ENCODE measurements at regions not wholly inside any gene's neighbourhood (a gene's known extent, or its start where the extent isn't known, plus 50 kb on each side); places are given as distances from the start of the nearest gene placed in this dataset.
"Not testable (repeated sequence)": the region's sequence is repeated elsewhere in the genome, so short reads cannot be mapped to it uniquely, and the experiment has no call there.

GRCh38 chr1:176396604-176397395 is 66.2 kb upstream of the PAPPA2 start:
- not testable (repeated sequence) for H3K4me3 ChIP-seq (ENCODE audit: low read depth, low read length); DNase-seq (ENCODE audit: low read depth)

- no peak for TF ChIP-seq CTCF (IDR thresholded peaks at IDR 0.05; ENCODE audit: insufficient read depth, low read depth, low read length)
- DNase-seq (ENCODE audit: low read depth): no peak
- no peak overlapping the region for H3K4me3 ChIP-seq (ENCODE audit: low read depth, low read length)
These were observed 71.4 kb upstream of the PAPPA2 start for GRCh38 chr1:176391621-176392020.

DNA sequence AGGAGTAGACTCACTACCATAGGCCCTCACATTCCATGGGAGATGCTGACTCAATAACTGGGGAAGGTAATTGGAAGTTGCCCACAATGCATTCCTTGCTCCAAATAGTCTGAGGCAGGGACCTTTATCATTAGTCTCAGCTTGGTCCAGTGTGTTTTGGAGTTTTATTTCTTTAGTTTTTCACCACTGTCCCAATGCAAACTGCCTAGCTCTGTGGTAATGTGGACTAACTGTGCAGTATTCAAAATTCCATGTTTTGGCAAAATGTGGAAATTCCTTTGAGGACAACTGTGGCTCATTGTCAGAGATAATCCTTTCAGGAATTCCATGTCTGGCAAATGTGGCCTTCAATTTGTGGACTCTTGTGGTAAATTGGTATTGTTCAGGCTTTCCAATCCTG is 78.1 kb upstream of the PAPPA2 start:
- no peak for TF ChIP-seq CTCF (IDR thresholded peaks at IDR 0.05; ENCODE audit: insufficient read depth, low read depth, low read length)
- no peak for DNase-seq (ENCODE audit: low read depth)
- H3K4me3 ChIP-seq (ENCODE audit: low read depth, low read length): no peak overlapping the region

- H3K4me3 ChIP-seq (ENCODE audit: low read depth, low read length): no peak overlapping the region
- no peak for DNase-seq (ENCODE audit: low read depth)
- no peak for TF ChIP-seq CTCF (IDR thresholded peaks at IDR 0.05; ENCODE audit: insufficient read depth, low read depth, low read length)
These were observed 80.8 kb upstream of the PAPPA2 start for GRCh38 chr1:176382163-176382562.

GRCh38 chr1:176379626-176380339 is 83.2 kb upstream of the PAPPA2 start:
- H3K4me3 ChIP-seq (ENCODE audit: low read depth, low read length): no peak overlapping the region
- no peak for DNase-seq (ENCODE audit: low read depth)
- TF ChIP-seq CTCF (IDR thresholded peaks at IDR 0.05; ENCODE audit: insufficient read depth, low read depth, low read length): no peak

DNA sequence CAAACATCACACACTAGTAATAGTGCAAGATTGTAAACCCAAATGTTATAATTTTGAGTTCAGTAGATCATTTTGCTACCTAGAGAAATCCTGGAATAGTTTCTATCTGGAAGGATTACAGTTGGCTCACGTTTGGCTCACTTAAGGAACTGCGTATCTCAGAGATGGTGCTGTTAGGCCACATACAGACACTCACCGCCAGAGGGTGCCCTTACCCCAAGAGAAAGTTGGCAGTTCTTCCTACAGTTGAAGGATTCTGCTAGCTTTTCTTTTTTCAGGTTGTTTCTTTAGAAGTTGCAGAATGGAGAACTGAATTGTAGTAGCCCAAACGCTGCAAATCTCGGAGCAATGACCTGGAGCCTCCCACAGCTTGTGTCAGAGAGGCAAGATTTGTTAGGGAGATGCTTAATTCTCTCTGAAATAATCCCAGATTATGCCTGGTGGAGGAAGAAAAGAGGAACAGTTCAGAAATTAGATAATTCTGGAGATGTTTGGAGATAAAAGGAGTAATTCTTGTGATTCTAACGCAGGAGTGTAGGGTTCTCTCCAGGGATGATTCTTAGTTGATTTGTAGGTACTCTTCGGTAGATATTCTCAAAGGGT is 87.9 kb upstream of the PAPPA2 start:
- peak; percentile 96 for TF ChIP-seq CTCF (IDR thresholded peaks at IDR 0.05; ENCODE audit: insufficient read depth, low read depth, low read length)
- peak; percentile 64 for DNase-seq (ENCODE audit: low read depth)
- H3K4me3 ChIP-seq (ENCODE audit: low read depth, low read length): no peak overlapping the region

DNA sequence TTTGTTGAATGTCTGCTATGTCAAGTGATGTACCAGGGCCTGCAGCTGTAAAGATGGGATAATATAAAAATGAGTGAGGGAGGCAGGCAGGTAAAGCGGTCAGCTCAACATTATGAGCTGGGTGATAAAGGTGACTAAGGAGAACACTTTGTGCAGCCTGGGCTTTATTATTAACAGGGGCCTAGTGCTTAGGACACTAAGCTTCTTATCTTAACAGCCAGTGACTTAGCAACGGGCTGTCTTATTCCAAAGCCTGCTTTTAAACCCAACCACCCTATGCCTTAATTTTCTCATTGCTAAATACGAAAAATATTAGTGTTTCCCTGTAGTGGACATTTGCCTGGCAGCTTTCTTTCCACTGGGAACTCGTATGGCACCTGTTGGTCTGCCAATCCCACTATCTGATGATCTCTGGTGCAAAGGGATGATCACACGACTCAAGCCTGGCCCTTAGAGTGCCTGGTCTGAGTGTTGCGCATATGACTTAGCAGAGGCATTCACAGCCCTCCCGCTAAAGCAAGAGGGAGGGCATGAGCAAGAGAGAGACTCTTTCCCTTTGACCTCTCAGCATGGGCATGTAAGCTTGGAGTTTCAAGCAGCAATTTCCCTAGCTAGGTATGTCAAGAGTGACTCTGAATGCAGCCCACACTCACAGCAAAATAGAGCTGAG is 98.6 kb upstream of the PAPPA2 start:
- DNase-seq (ENCODE audit: low read depth): no peak
- TF ChIP-seq CTCF (IDR thresholded peaks at IDR 0.05; ENCODE audit: insufficient read depth, low read depth, low read length): no peak
- no peak overlapping the region for H3K4me3 ChIP-seq (ENCODE audit: low read depth, low read length)

GRCh38 chr1:176349135-176349715 is 113.8 kb upstream of the PAPPA2 start:
- not testable (repeated sequence) for DNase-seq (ENCODE audit: low read depth); H3K4me3 ChIP-seq (ENCODE audit: low read depth, low read length)

All from fibroblast of villous mesenchyme (primary cell).